HFFc6 (cell line): ENCODE measurements at regions not wholly inside any gene's neighbourhood (a gene's known extent, or its start where the extent isn't known, plus 50 kb on each side); places are given as distances from the start of the nearest gene placed in this dataset.

Source experiments
- DNase-seq: peaks from one replicate; pipeline ENCODE4 v3.0.0-alpha.2; 2018
- H3K27ac Mint-ChIP-seq: 2 replicates; pipeline ENCODE4 v1.8.0; 2020; ENCODE audit warnings: mild to moderate bottlenecking, mixed read lengths
- H3K27me3 Mint-ChIP-seq: 2 replicates; pipeline ENCODE4 v1.8.0; 2021; ENCODE audit warnings: mild to moderate bottlenecking, moderate library complexity, mixed read lengths; ENCODE audit not compliant: insufficient read depth
- H3K36me3 Mint-ChIP-seq: 2 replicates; pipeline ENCODE4 v1.8.0; 2021; ENCODE audit warnings: low read depth, mixed read lengths
- H3K4me1 Mint-ChIP-seq: 2 replicates; pipeline ENCODE4 v1.8.0; 2020; ENCODE audit warnings: low read depth, mixed read lengths
- H3K4me3 Mint-ChIP-seq: 2 replicates; pipeline ENCODE4 v1.8.0; 2020; ENCODE audit warnings: mild to moderate bottlenecking, moderate library complexity, mixed read lengths
- H3K9me3 Mint-ChIP-seq: 2 replicates; pipeline ENCODE4 v1.8.0; 2020; ENCODE audit warnings: mild to moderate bottlenecking, mixed read lengths
- TF ChIP-seq, protein P1 (sequence below): fragments of 200-600 bp; sonication (generic); IDR thresholded peaks from 2 replicates; pipeline ENCODE4 v1.5.0; 2021; ENCODE audit warnings: antibody characterized with exemption, mild to moderate bottlenecking

DNA sequence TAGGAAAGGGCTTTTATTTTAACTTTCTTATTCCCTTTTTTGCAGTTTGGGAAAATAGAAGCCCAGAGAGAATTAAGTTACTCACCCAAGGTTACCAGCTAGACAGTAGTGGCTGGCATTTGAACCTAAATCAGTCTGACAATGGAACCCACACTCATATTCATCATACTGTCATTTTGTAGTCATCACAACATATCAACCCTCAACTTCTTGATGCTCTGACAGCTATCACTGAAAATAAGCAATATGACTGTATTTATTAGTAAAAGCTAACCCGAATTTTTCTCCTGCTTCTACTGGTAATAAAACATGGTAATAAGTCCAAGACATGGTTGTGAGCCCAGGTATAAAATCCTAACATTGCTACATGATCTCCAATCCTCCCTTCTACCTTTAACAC lies 585.8 kb upstream of the UBE2E2 start:
- H3K27me3 Mint-ChIP-seq, result no peaks in the 10 kb centered on the region
- no peak overlapping the region for H3K4me3 Mint-ChIP-seq
- H3K36me3 Mint-ChIP-seq, result no peaks in the 10 kb centered on the region
- H3K4me1 Mint-ChIP-seq, result no peaks in the 10 kb centered on the region
- TF ChIP-seq, protein P1, sequence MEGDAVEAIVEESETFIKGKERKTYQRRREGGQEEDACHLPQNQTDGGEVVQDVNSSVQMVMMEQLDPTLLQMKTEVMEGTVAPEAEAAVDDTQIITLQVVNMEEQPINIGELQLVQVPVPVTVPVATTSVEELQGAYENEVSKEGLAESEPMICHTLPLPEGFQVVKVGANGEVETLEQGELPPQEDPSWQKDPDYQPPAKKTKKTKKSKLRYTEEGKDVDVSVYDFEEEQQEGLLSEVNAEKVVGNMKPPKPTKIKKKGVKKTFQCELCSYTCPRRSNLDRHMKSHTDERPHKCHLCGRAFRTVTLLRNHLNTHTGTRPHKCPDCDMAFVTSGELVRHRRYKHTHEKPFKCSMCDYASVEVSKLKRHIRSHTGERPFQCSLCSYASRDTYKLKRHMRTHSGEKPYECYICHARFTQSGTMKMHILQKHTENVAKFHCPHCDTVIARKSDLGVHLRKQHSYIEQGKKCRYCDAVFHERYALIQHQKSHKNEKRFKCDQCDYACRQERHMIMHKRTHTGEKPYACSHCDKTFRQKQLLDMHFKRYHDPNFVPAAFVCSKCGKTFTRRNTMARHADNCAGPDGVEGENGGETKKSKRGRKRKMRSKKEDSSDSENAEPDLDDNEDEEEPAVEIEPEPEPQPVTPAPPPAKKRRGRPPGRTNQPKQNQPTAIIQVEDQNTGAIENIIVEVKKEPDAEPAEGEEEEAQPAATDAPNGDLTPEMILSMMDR, result no peak
- no peak overlapping the region for H3K27ac Mint-ChIP-seq
- DNase-seq, result no peak
- peaks cover 44% of the 10 kb centered on the region for H3K9me3 Mint-ChIP-seq

DNA sequence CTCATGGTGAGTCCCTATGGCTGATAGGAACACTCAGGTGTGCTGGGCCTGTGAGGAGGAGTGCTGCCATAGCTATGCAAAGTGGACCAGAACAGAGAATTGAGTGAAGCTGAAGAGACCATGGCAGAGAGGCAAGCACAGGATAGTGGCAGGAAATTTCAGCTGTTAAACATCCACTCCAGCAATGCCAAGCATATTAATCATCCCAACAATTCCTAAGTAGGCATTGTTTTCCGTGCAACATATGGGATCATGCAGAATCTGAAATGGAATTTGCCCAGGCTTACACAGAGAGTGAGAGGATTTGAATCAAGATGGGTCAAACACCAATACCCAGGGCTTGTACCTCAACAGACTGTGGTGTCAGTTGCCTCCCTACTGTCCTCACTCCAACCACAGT lies 582.6 kb upstream of the UBE2E2 start:
- Mint-ChIP-seq H3K27me3 (no peaks in the 10 kb centered on the region), H3K36me3 (no peaks in the 10 kb centered on the region), H3K4me1 (no peaks in the 10 kb centered on the region), H3K27ac (no peak overlapping the region), H3K9me3 (peaks cover 54% of the 10 kb centered on the region), H3K4me3 (no peak overlapping the region)
- TF ChIP-seq, protein P1, result no peak
- DNase-seq, result no peak

DNA sequence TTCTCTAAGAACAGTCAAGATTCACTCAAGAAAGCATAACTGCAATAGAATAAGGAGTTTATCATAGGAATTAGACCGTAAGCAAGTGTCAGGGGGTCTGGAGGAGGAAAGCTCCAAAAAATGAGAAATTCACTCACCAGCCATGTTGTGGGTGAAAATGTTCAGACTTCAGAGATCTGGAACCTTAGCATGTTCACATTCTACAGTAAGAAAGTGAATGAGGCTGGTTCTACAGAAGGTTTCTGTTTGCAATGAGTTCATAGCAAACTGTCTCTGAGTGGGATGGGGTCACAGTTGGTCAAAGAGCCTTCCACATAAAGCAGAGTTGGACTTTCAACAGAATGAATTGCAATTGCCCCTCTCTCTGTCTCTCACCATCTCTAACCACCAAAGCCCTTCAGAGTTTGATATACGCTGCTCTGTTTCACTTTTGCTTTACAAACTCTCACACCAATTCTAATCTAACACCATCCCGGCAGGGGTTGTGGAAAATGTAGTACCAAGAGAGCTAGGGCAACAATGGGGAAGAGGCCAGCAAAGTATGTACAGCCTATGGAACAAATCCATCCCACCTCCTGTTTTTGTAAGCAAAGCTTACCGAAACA lies 581.8 kb upstream of the UBE2E2 start:
- Mint-ChIP-seq H3K4me1 (no peaks in the 10 kb centered on the region), H3K27ac (no peak overlapping the region), H3K27me3 (no peaks in the 10 kb centered on the region), H3K36me3 (no peaks in the 10 kb centered on the region), H3K9me3 (peaks cover 57% of the 10 kb centered on the region), H3K4me3 (no peak overlapping the region)
- TF ChIP-seq, protein P1, result no peak
- no peak for DNase-seq

DNA sequence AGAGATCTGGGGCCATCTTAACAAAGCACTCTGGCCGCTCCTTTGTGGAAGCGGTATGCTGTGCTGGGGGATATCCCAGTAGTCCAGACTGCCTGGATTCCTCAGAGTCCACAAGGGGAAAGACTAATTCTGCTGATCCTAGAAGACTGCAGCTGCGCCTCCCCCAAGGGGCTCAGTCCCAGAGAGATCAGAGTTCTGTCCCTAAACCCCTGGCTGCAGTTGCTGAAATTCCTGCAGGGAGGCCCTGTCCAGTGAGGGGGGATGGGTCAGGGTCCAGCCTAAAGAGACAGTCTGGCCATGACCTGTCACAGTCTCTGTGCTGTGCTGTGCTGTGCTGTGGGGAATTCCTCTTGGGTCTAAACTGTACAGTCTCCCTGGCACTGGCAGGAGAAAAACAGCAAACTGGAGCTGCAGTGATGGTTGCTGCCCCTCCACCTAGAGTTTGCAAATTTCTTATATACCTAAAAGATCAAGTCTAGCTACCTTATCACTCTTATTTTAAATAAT lies 575.1 kb upstream of the UBE2E2 start:
- no peaks in the 10 kb centered on the region; the same call in 1 of the 2 replicates for H3K27me3 Mint-ChIP-seq
- no peaks in the 10 kb centered on the region for H3K36me3 Mint-ChIP-seq
- H3K27ac Mint-ChIP-seq, result no peak overlapping the region
- TF ChIP-seq, protein P1, result no peak
- DNase-seq, result no peak
- no peak overlapping the region for H3K4me3 Mint-ChIP-seq
- H3K4me1 Mint-ChIP-seq, result no peaks in the 10 kb centered on the region
- peaks cover 60% of the 10 kb centered on the region for H3K9me3 Mint-ChIP-seq

DNA sequence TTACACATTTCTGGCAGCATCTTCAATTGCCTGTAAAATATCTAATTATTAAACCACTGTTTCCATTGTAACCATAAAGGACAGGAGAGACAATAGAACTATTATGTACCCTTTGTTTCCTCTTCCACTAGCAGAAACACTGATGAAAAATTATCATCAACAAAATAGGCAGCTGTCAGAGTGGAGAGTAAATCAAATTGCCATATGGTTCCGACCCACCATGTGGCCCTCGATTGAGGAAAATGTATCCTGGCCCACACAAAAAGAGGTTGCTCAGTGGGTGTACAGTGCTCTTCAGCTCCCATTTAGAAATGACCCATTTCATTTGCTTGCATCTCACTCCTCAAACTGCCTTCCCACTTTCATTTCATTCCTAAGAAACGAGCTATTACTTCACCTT lies 570.6 kb upstream of the UBE2E2 start:
- Mint-ChIP-seq H3K4me3 (no peak overlapping the region), H3K9me3 (peaks cover 27% of the 10 kb centered on the region), H3K4me1 (no peaks in the 10 kb centered on the region), H3K36me3 (no peaks in the 10 kb centered on the region), H3K27ac (no peak overlapping the region), H3K27me3 (no peaks in the 10 kb centered on the region)
- TF ChIP-seq, protein P1, result no peak
- no peak for DNase-seq
